CD4-positive, alpha-beta T cell treated with Interleukin-4 for 4 hours (primary cell): ENCODE measurements at regions not wholly inside any gene's neighbourhood (a gene's known extent, or its start where the extent isn't known, plus 50 kb on each side); places are given as distances from the start of the nearest gene placed in this dataset.

Experiments used
- DNase-seq: peaks from one replicate; pipeline ENCODE4 v3.0.0-alpha.2; 2020

- no peak for DNase-seq
Observed at GRCh38 chr2:47234456-47234855, 58.1 kb upstream of the CALM2 start.

GRCh38 chr2:47232738-47233415 is 56.6 kb upstream of the CALM2 start:
- DNase-seq: no peak

- DNase-seq: no peak
Observed at GRCh38 chr2:47230418-47230817, 54.1 kb upstream of the CALM2 start.

GRCh38 chr2:47227532-47228279 is 51.4 kb upstream of the CALM2 start:
- DNase-seq: no peak

- DNase-seq: no peak
Observed at GRCh38 chr2:47226923-47227220, 50.6 kb upstream of the CALM2 start.

- no peak for DNase-seq
Observed at GRCh38 chr2:47226132-47226922, 50.0 kb upstream of the CALM2 start.
